H9 (cell line): ENCODE measurements at regions not wholly inside any gene's neighbourhood (a gene's known extent, or its start where the extent isn't known, plus 50 kb on each side); places are given as distances from the start of the nearest gene placed in this dataset.

ENCODE experiments used
- DNase-seq: peaks from one replicate; pipeline ENCODE4 v3.0.0-alpha.2; 2017
- H2AFZ ChIP-seq: one replicate; pipeline ENCODE4 v1.6.1; 2013; ENCODE audit warnings: mild to moderate bottlenecking, low read length, control low read depth, moderate library complexity
- H2AK5ac ChIP-seq: 2 replicates; pipeline ENCODE4 v1.6.1; 2013; ENCODE audit warnings: low read length, control low read depth, mixed read lengths; ENCODE audit not compliant: insufficient read length
- H2BK120ac ChIP-seq: one replicate; pipeline ENCODE4 v1.6.1; 2013; ENCODE audit warnings: low read depth, mild to moderate bottlenecking, low read length, control low read depth, inconsistent platforms; ENCODE audit not compliant: poor library complexity, severe bottlenecking
- H2BK12ac ChIP-seq: 2 replicates; pipeline ENCODE4 v1.6.1; 2013; ENCODE audit warnings: low read length, control low read depth, mixed read lengths, low read depth; ENCODE audit not compliant: insufficient read length
- H2BK15ac ChIP-seq: 2 replicates; pipeline ENCODE4 v1.6.1; 2013; ENCODE audit warnings: low read depth, low read length, control low read depth
- H2BK20ac ChIP-seq: one replicate; pipeline ENCODE4 v1.6.1; 2013; ENCODE audit warnings: low read depth, mild to moderate bottlenecking, low read length, control low read depth, inconsistent platforms; ENCODE audit not compliant: poor library complexity, severe bottlenecking
- H2BK5ac ChIP-seq: 2 replicates; pipeline ENCODE4 v1.6.1; 2013; ENCODE audit warnings: low read length, control low read depth, mixed read lengths; ENCODE audit not compliant: insufficient read length
- H3K14ac ChIP-seq: 2 replicates; pipeline ENCODE4 v1.6.1; 2013; ENCODE audit warnings: low read length, control low read depth; ENCODE audit not compliant: insufficient read depth
- H3K18ac ChIP-seq: 2 replicates; pipeline ENCODE4 v1.6.1; 2013; ENCODE audit warnings: low read depth, mild to moderate bottlenecking, mixed read lengths, low read length, control low read depth; ENCODE audit not compliant: insufficient read length
- H3K23ac ChIP-seq: 2 replicates; pipeline ENCODE4 v1.6.1; 2013; ENCODE audit warnings: low read length, control low read depth, mixed read lengths, low read depth; ENCODE audit not compliant: insufficient read length
- H3K23me2 ChIP-seq: 2 replicates; pipeline ENCODE4 v1.6.1; 2013; ENCODE audit warnings: low read depth, mild to moderate bottlenecking, mixed read lengths, low read length, control low read depth; ENCODE audit not compliant: insufficient read length, poor library complexity, severe bottlenecking
- H3K27ac ChIP-seq: 2 replicates; pipeline ENCODE4 v1.5.1; 2013; ENCODE audit warnings: low read length, control low read depth, mixed read lengths, low read depth; ENCODE audit not compliant: insufficient read length
- H3K27me3 ChIP-seq: 2 replicates; pipeline ENCODE4 v1.6.1; 2013; ENCODE audit warnings: low read length, control low read depth, inconsistent platforms; ENCODE audit not compliant: insufficient read depth
- H3K4ac ChIP-seq: 2 replicates; pipeline ENCODE4 v1.6.1; 2013; ENCODE audit warnings: low read depth, mild to moderate bottlenecking, control low read depth, inconsistent platforms, low read length, moderate library complexity
- H3K4me1 ChIP-seq: 2 replicates; pipeline ENCODE4 v1.6.1; 2013; ENCODE audit warnings: low read length, control low read depth, inconsistent platforms; ENCODE audit not compliant: insufficient read depth
- H3K4me2 ChIP-seq: 2 replicates; pipeline ENCODE4 v1.6.1; 2013; ENCODE audit warnings: low read length, control low read depth, mixed read lengths; ENCODE audit not compliant: insufficient read length, insufficient read depth
- H3K56ac ChIP-seq: 2 replicates; pipeline ENCODE4 v1.6.1; 2013; ENCODE audit warnings: low read depth, mild to moderate bottlenecking, mixed read lengths, low read length, control low read depth; ENCODE audit not compliant: insufficient read length
- H3K79me1 ChIP-seq: 2 replicates; pipeline ENCODE4 v1.6.1; 2013; ENCODE audit warnings: low read depth, mild to moderate bottlenecking, moderate library complexity, low read length, control low read depth, inconsistent platforms; ENCODE audit not compliant: insufficient read depth, poor library complexity, severe bottlenecking
- H3K79me2 ChIP-seq: 2 replicates; pipeline ENCODE4 v1.6.1; 2013; ENCODE audit warnings: low read length, control low read depth, inconsistent platforms; ENCODE audit not compliant: insufficient read depth
- H3K9ac ChIP-seq: 2 replicates; pipeline ENCODE4 v1.6.1; 2013; ENCODE audit warnings: low read length, control low read depth, mixed read lengths; ENCODE audit not compliant: insufficient read length; ENCODE audit errors: extremely low read depth
- H3K9me3 ChIP-seq: one replicate; pipeline ENCODE4 v1.6.1; 2013; ENCODE audit warnings: low read depth, low read length, inconsistent platforms; ENCODE audit not compliant: control insufficient read depth
- H3T11ph ChIP-seq: one replicate; pipeline ENCODE4 v1.6.1; 2013; ENCODE audit warnings: mild to moderate bottlenecking, low read length, control low read depth, inconsistent platforms
- H4K20me1 ChIP-seq: one replicate; pipeline ENCODE4 v1.6.1; 2013; ENCODE audit not compliant: control insufficient read depth, insufficient read length, insufficient read depth
- H4K5ac ChIP-seq: 2 replicates; pipeline ENCODE4 v1.6.1; 2013; ENCODE audit warnings: low read depth, mild to moderate bottlenecking, mixed read lengths, low read length, control low read depth; ENCODE audit not compliant: insufficient read length
- H4K8ac ChIP-seq: replicated peaks from 2 replicates; pipeline ENCODE4 v1.6.1; 2013; ENCODE audit warnings: low read length, control low read depth, mixed read lengths, low read depth; ENCODE audit not compliant: insufficient read length
- H4K91ac ChIP-seq: 2 replicates; pipeline ENCODE4 v1.6.1; 2013; ENCODE audit warnings: low read depth, mild to moderate bottlenecking, moderate library complexity, mixed read lengths, low read length, control low read depth; ENCODE audit not compliant: insufficient read length
- H3K27ac Mint-ChIP-seq, 3 experiments: 2 replicates in 2 of 3; 3 replicates in 1 of 3; pipeline ENCODE4 v1.8.0; 2020 to 2021; ENCODE audit warnings: mixed read lengths in 3 of 3, mild to moderate bottlenecking in 1 of 3, moderate library complexity in 1 of 3
- H3K27me3 Mint-ChIP-seq: 2 replicates; pipeline ENCODE4 v1.8.0; 2021; ENCODE audit warnings: low read depth, mild to moderate bottlenecking, moderate library complexity, mixed read lengths
- H3K36me3 Mint-ChIP-seq, 3 experiments: 2 replicates in 2 of 3; 3 replicates in 1 of 3; pipeline ENCODE4 v1.8.0; 2020 to 2021; ENCODE audit warnings: low read depth in 3 of 3, mixed read lengths in 3 of 3; ENCODE audit not compliant: insufficient read depth in 1 of 3
- H3K4me1 Mint-ChIP-seq, 2 experiments: 2 replicates each; pipeline ENCODE4 v1.8.0; 2020; ENCODE audit warnings: mixed read lengths in 2 of 2
- H3K4me3 Mint-ChIP-seq, 2 experiments: 2 replicates in 1 of 2; 3 replicates in 1 of 2; pipeline ENCODE4 v1.8.0; 2020 to 2021; ENCODE audit warnings: mild to moderate bottlenecking in 2 of 2, mixed read lengths in 2 of 2, moderate library complexity in 1 of 2
- H3K9me3 Mint-ChIP-seq, 2 experiments: 2 replicates in 1 of 2; 3 replicates in 1 of 2; pipeline ENCODE4 v1.8.0; 2020; ENCODE audit warnings: mild to moderate bottlenecking in 2 of 2, mixed read lengths in 2 of 2, moderate library complexity in 1 of 2
- CTCF ChIP-seq: fragments of 200-600 bp; sonication (generic); conservative IDR thresholded peaks from 3 replicates; pipeline ENCODE4 v1.8.0; 2021; ENCODE audit warnings: antibody characterized with exemption, mild to moderate bottlenecking
- WGBS: extraction: QIAGEN DNeasy Blood & Tissue Kit; methylation state at CpG from one replicate; pipeline ENCODE4 v1.1.7; 2013; ENCODE audit warnings: missing lambda C conversion rate, low lambda C conversion rate, mixed read lengths; ENCODE audit not compliant: insufficient read length; ENCODE audit errors: extremely low coverage; 5-methylcytosine and 5-hydroxymethylcytosine counted together

- peak overlapping the region in 1 of 3 experiments; percentile 85; a peak in 1 of 7 replicates for H3K27ac Mint-ChIP-seq
- peak; percentile 12 for DNase-seq
- no peak overlapping the region for H3K18ac ChIP-seq
- no peak overlapping the region for H3K4me3 Mint-ChIP-seq
- no peaks in the 10 kb centered on the region for H3K27me3 ChIP-seq
- TF ChIP-seq CTCF = no peak
- no peaks in the 10 kb centered on the region for H3K4me1 ChIP-seq
- H2BK120ac ChIP-seq = no peak overlapping the region
- H3K27me3 Mint-ChIP-seq = peaks cover 4% of the 10 kb centered on the region
- H4K91ac ChIP-seq = no peak overlapping the region
- no peak overlapping the region for H3K9ac ChIP-seq
- no peak overlapping the region for H3K27ac ChIP-seq
- peaks cover 0 to 1% (median 0%) of the 10 kb centered on the region in 3 experiments; a peak in 1 of 7 replicates for H3K36me3 Mint-ChIP-seq
- no peaks in the 10 kb centered on the region for H3K9me3 ChIP-seq
- no CpG with 5 or more reads among the region's 5 CpGs for WGBS
- H3K23me2 ChIP-seq = no peaks in the 10 kb centered on the region
- no peak overlapping the region for H3K4ac ChIP-seq
- H2BK20ac ChIP-seq = no peak overlapping the region
- no peak overlapping the region for H2BK5ac ChIP-seq
- H4K20me1 ChIP-seq = no peaks in the 10 kb centered on the region
- H3K14ac ChIP-seq = no peak overlapping the region
- H3K56ac ChIP-seq = no peak overlapping the region
- no peak overlapping the region for H2BK15ac ChIP-seq
- no peak overlapping the region for H3K23ac ChIP-seq
- H3K79me1 ChIP-seq = no peaks in the 10 kb centered on the region
- H3K4me1 Mint-ChIP-seq = peaks cover 3 to 5% of the 10 kb centered on the region in 2 experiments
- H2AK5ac ChIP-seq = no peak overlapping the region
- H2AFZ ChIP-seq = no peak overlapping the region
- no peak overlapping the region for H2BK12ac ChIP-seq
- H3K9me3 Mint-ChIP-seq = no peaks in the 10 kb centered on the region; a peak in 2 of 5 replicates
- H3K4me2 ChIP-seq = no peak overlapping the region
- no peak overlapping the region for H3T11ph ChIP-seq
- H4K5ac ChIP-seq = no peak overlapping the region
- H3K79me2 ChIP-seq = no peaks in the 10 kb centered on the region
- no peak overlapping the region for H4K8ac ChIP-seq
Observed at GRCh38 chr12:131466306-131466705, 244.6 kb upstream of the SFSWAP start.
